ENCODE measurements at regions not wholly inside any gene's neighbourhood (a gene's known extent, or its start where the extent isn't known, plus 50 kb on each side); places are given as distances from the start of the nearest gene placed in this dataset.
A peak's percentile ranks its signal among the peaks of the same experiment; 100 is the strongest.
"Not testable (repeated sequence)": the region's sequence is repeated elsewhere in the genome, so short reads cannot be mapped to it uniquely, and the experiment has no call there.

- in situ Hi-C loops (cut with MboI; ENCODE audit: low pct_unique_long_range_greater_than_20kb, low sequenced_read_pairs) = no loop called here
- no peak for DNase-seq
Measured at GRCh38 chr2:226115102-226115831, 684.4 kb downstream of the IRS1 start.

DNA sequence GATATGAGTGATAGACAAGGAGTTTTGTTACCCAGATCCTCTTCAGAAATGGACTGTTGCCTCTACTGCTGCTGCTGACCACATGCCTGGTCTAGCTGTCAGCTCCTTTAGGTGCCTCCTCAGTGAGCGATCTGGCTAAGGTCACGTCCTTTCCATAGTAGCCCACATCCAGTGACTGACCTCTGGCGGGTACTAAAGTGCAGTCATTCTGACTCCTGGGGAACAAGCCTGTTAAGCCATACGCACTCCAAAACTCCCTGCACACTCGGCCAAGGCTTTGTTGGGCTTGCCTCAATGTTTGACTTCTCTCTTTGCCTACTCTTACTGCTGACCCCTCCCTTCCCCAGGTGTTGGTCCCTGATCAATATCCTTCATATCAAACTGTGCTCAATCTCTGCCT is 685.2 kb downstream of the IRS1 start:
- in situ Hi-C loops (cut with MboI; ENCODE audit: low pct_unique_long_range_greater_than_20kb, low sequenced_read_pairs) = no loop called here
- no peak for DNase-seq

- in situ Hi-C loops (cut with MboI; ENCODE audit: low pct_unique_long_range_greater_than_20kb, low sequenced_read_pairs) = no loop called here
- DNase-seq = no peak
Measured at GRCh38 chr2:226098861-226099745, 699.6 kb downstream of the NYAP2 start.

- DNase-seq = no peak
- in situ Hi-C loops (cut with MboI; ENCODE audit: low pct_unique_long_range_greater_than_20kb, low sequenced_read_pairs) = no loop called here
Measured at GRCh38 chr2:226095058-226095457, 695.5 kb downstream of the NYAP2 start.

DNA sequence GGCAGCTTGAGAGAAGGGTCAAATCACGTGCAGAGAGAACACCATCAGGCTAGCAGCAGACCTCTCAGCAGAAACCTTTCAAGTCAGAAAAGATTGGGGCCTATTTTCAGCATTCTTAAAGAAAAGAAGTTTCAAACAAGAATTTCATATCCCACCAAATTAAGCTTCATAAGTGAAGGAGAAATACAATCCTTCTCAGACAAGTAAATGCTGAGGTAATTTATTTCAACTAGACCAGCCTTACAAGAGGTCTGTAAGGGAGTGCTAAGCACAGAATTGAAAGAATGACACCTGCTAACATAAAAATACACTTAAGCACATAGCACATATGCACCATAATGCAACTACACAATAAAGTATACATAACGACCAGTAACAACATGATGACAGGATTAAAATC is 693.9 kb downstream of the NYAP2 start:
- no peak for DNase-seq
- in situ Hi-C loops (cut with MboI; ENCODE audit: low pct_unique_long_range_greater_than_20kb, low sequenced_read_pairs) = no loop called here

DNA sequence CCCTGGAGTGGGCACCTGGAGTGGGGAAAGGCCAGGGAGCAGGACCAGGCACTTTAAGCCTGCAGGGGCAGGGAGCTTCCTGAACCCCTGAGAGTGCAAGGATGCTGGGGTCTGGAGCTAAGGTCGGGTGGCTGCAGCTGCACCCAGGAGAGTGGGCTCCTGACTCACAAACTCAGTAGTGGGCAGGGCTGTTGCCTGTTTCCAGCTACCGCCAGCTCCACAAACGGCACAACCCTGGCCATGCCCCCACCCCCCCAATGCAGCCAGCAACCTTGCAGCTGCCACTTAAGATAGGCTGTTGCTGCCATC is 688.8 kb downstream of the NYAP2 start:
- in situ Hi-C loops (cut with MboI; ENCODE audit: low pct_unique_long_range_greater_than_20kb, low sequenced_read_pairs) = no loop called here
- DNase-seq = no peak

GRCh38 chr2:226087505-226088365 is 688.2 kb downstream of the NYAP2 start:
- DNase-seq = no peak
- in situ Hi-C loops (cut with MboI; ENCODE audit: low pct_unique_long_range_greater_than_20kb, low sequenced_read_pairs) = no loop called here

- in situ Hi-C loops (cut with MboI; ENCODE audit: low pct_unique_long_range_greater_than_20kb, low sequenced_read_pairs) = no loop called here
- no peak for DNase-seq
Measured at GRCh38 chr2:226087051-226087450, 687.5 kb downstream of the NYAP2 start.

DNA sequence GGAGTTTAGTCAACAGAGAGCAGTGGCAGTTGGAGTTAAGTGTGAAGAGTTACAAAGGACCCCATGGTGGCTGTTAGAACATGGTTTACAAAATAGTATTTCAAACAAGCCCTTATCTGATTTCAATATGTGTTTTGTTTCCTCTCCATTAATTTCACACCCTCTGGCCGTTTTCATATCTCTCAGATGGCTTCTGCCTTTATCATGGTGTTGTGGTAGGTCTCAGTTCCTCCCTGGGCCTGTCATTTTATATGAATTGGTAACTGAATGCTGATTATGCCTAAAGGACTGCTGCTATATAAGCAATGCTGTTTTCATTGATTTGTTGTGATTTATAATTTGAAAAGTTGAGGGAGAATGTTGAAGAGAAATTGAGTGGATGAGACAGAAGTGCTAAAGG is 686.7 kb downstream of the NYAP2 start:
- peak; percentile 11 for DNase-seq
- in situ Hi-C loops (cut with MboI; ENCODE audit: low pct_unique_long_range_greater_than_20kb, low sequenced_read_pairs) = no loop called here

- in situ Hi-C loops (cut with MboI; ENCODE audit: low pct_unique_long_range_greater_than_20kb, low sequenced_read_pairs) = not testable (repeated sequence)
Measured at GRCh38 chr2:226085425-226085824, 685.9 kb downstream of the NYAP2 start.

GRCh38 chr2:226080334-226080733 is 680.8 kb downstream of the NYAP2 start:
- in situ Hi-C loops (cut with MboI; ENCODE audit: low pct_unique_long_range_greater_than_20kb, low sequenced_read_pairs) = no loop called here
- no peak for DNase-seq

More at GRCh38 chr2:226085425-226085824, 685.9 kb downstream of the NYAP2 start:
- not testable (repeated sequence) for DNase-seq

DNA sequence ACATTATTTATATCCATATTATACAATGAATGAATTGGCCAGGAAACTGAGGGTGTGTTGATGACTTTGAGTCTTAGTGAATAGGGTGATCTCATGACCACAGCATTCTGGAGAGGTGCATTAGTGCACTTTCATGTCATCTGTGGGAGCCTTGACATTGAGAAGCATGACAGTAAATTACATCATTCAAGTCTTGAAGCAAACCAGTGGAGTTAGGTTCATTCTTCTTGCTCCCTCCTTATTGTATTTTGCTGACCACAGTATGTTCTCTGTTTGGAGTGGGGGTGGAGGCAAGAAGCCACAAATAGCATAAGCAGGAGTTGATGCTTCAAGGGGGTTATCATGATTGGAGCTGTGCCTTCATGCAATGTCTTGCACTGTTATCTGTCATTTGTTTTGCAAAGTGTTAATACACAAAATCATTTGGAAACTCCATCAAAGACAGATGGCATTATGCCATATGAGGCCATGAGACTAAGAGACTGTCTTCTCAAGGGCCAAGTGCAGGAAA is 680.2 kb downstream of the NYAP2 start:
- in situ Hi-C loops (cut with MboI; ENCODE audit: low pct_unique_long_range_greater_than_20kb, low sequenced_read_pairs) = no loop called here
- DNase-seq = no peak

DNA sequence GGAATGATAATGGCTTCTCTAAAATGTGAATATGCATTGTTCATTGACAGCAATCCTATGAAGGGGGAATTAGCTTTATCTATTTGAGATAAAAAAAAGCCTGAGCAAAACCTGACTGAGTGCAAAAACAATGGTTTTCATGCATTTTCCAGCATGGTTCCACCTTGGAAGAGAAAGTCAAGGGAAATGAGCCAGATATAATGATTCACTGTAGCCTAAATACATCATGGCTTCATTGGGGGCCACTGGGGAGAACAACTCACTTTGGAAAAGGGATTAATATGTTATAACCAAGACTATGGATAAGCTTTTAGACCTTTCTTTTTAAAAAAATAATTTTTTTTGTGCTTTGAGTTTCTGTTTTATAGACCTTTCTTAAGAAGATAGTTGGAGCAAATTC is 679.7 kb downstream of the NYAP2 start:
- no peak for DNase-seq
- in situ Hi-C loops (cut with MboI; ENCODE audit: low pct_unique_long_range_greater_than_20kb, low sequenced_read_pairs) = no loop called here

GRCh38 chr2:226078666-226079065 is 679.2 kb downstream of the NYAP2 start:
- DNase-seq = no peak
- in situ Hi-C loops (cut with MboI; ENCODE audit: low pct_unique_long_range_greater_than_20kb, low sequenced_read_pairs) = no loop called here

DNA sequence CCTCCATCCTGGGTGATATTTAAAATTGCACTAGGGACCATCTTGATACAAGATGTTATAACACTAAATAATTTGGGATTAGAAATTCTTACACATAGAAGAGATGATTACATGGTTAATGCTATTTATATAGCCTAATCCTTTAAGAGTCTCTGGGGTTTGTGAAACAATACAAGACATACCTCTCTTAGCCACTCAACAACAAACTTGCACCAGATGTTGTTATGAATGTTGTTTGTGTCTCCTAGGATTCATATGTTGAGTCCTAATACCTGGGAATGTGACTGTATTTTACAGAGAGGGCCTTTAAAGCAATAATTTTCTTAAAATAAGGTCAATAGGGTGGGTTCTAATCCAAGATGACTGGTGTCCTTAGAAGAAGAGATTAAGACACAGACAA is 678.3 kb downstream of the NYAP2 start:
- no peak for DNase-seq
- in situ Hi-C loops (cut with MboI; ENCODE audit: low pct_unique_long_range_greater_than_20kb, low sequenced_read_pairs) = no loop called here

DNA sequence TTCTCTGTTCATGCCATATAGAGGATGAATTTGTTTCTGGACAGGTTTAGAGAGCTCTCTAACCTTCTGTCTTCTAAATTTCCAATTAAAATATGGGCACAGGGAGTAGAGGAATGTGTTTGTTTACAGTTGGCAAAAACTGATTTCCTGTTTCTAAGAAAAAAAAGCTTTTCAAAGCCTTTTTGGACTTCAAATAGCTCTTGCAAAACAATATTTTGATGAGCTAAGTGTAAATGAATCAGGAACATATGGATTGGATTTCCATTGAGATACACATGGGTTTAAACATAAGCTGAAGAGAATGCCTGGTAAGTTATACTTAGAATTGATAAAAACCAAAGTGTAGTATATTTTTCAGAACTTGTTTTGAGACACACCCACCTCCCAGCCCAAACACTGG is 677.5 kb downstream of the NYAP2 start:
- no peak for DNase-seq
- in situ Hi-C loops (cut with MboI; ENCODE audit: low pct_unique_long_range_greater_than_20kb, low sequenced_read_pairs) = no loop called here

DNA sequence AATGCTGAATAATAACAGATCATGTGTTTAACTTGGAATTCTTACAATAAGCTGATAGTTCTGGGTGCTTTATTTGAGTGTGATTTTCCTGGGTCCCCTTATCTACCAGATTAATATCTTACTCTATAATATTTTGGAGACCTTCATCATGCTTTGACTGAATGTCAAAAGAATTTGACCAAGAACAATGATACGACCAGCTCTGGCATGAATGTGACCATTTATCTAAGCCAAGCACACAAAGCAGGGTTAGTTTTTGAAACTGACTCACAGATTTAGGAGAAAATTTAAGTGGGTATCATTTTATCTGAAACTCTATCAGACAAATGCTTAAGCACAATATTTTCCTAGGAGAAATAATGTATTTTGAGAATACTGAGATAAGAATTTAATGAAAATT is 677.0 kb downstream of the NYAP2 start:
- in situ Hi-C loops (cut with MboI; ENCODE audit: low pct_unique_long_range_greater_than_20kb, low sequenced_read_pairs) = no loop called here
- DNase-seq = no peak

GRCh38 chr2:226074391-226074790 is 674.9 kb downstream of the NYAP2 start:
- DNase-seq = no peak
- in situ Hi-C loops (cut with MboI; ENCODE audit: low pct_unique_long_range_greater_than_20kb, low sequenced_read_pairs) = no loop called here

DNA sequence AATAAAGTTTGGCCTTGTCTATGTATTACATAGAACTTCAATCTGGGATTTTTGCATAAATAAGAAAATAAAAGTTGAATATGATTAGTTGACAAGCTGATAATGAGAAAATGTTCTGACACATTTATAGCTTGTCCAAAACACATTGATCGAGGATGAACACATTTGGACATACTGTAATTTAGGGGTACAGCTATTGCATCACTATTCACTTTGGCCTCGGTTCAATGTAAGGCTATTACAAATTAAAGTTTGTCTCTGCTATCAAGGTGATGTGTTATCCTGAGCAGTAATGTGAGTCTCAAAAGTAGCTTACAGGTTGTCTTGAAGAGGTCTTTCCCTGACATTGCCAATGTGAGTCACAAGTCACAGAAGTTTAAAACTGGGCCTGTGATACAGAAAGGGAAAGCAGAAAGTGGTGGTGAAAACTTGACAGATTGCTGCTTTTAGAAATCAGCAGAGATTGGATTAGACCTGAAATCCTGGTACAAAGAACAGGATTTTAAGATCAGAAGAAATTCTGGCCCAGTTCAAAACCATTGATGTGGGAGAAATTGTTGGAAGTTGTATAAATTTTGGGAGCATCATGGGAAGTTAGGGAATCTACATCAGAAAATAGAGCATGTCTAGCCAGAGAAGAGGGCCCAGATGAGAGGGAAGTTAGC is 674.1 kb downstream of the NYAP2 start:
- in situ Hi-C loops (cut with MboI; ENCODE audit: low pct_unique_long_range_greater_than_20kb, low sequenced_read_pairs) = no loop called here
- no peak for DNase-seq
